GM23338 (cell line): ENCODE measurements at regions not wholly inside any gene's neighbourhood (a gene's known extent, or its start where the extent isn't known, plus 50 kb on each side); places are given as distances from the start of the nearest gene placed in this dataset.

Source experiments
- ATAC-seq: fragments of 200-7000 bp; cut with Tn5 transposase; 3 replicates; pipeline ENCODE4 v1.9.1; 2020
- DNase-seq: peaks from one replicate; pipeline ENCODE4 v3.0.0-alpha.2; 2015; ENCODE audit warnings: low spot score
- H2AFZ ChIP-seq: fragments of 200-600 bp; sonication (generic); 2 replicates; pipeline ENCODE4 v1.8.0; 2016; ENCODE audit warnings: antibody characterized with exemption, mild to moderate bottlenecking, moderate library complexity
- H3F3A ChIP-seq: fragments of 200-600 bp; sonication (generic); replicated peaks from 2 replicates; pipeline ENCODE4 v1.8.0; 2017; ENCODE audit warnings: antibody characterized with exemption, mixed run types, low read depth
- H3K27ac ChIP-seq: fragments of 200-600 bp; sonication (generic); 2 replicates; pipeline ENCODE4 v1.6.1; 2016; ENCODE audit warnings: low read depth
- H3K27me3 ChIP-seq: fragments of 200-600 bp; sonication (generic); 2 replicates; pipeline ENCODE4 v1.8.0; 2016; ENCODE audit warnings: mild to moderate bottlenecking, mixed run types, moderate library complexity; ENCODE audit not compliant: insufficient read depth
- H3K36me3 ChIP-seq: fragments of 200-600 bp; sonication (generic); 2 replicates; pipeline ENCODE4 v1.8.0; 2016; ENCODE audit warnings: mild to moderate bottlenecking; ENCODE audit not compliant: insufficient read depth
- H3K4me1 ChIP-seq: fragments of 200-600 bp; sonication (generic); 2 replicates; pipeline ENCODE4 v1.8.0; 2016; ENCODE audit warnings: mild to moderate bottlenecking, moderate library complexity; ENCODE audit not compliant: insufficient read depth
- H3K4me2 ChIP-seq: fragments of 200-600 bp; sonication (generic); 2 replicates; pipeline ENCODE4 v1.7.1; 2017; ENCODE audit warnings: mixed run types
- H3K4me3 ChIP-seq: fragments of 200-600 bp; sonication (generic); 2 replicates; pipeline ENCODE4 v1.6.1; 2016; ENCODE audit warnings: mixed run types
- H3K79me2 ChIP-seq: fragments of 200-600 bp; sonication (generic); replicated peaks from 2 replicates; pipeline ENCODE4 v1.8.0; 2017; ENCODE audit warnings: mild to moderate bottlenecking; ENCODE audit not compliant: insufficient read depth
- H3K9me2 ChIP-seq: fragments of 200-600 bp; sonication (generic); 2 replicates; pipeline ENCODE4 v1.8.0; 2017; ENCODE audit not compliant: insufficient read depth
- H4K20me1 ChIP-seq: fragments of 200-600 bp; sonication (generic); replicated peaks from 2 replicates; pipeline ENCODE4 v1.8.0; 2017; ENCODE audit warnings: mild to moderate bottlenecking; ENCODE audit not compliant: insufficient read depth
- H3K27ac Mint-ChIP-seq: 2 replicates; pipeline ENCODE4 v1.8.0; 2020; ENCODE audit warnings: inconsistent platforms, mild to moderate bottlenecking, moderate library complexity, mixed read lengths
- H3K27me3 Mint-ChIP-seq: 3 replicates; pipeline ENCODE4 v1.8.0; 2022; ENCODE audit warnings: low read depth, mild to moderate bottlenecking, moderate library complexity, mixed read lengths, inconsistent platforms; ENCODE audit not compliant: insufficient read depth, poor library complexity
- H3K36me3 Mint-ChIP-seq: 3 replicates; pipeline ENCODE4 v1.8.0; 2021; ENCODE audit warnings: low read depth, mild to moderate bottlenecking, inconsistent platforms, moderate library complexity, mixed read lengths
- H3K4me1 Mint-ChIP-seq: 3 replicates; pipeline ENCODE4 v1.8.0; 2020; ENCODE audit warnings: mild to moderate bottlenecking, inconsistent platforms, mixed read lengths
- H3K4me3 Mint-ChIP-seq: 3 replicates; pipeline ENCODE4 v1.8.0; 2021; ENCODE audit warnings: moderate library complexity, mild to moderate bottlenecking, inconsistent platforms, mixed read lengths
- H3K9me3 Mint-ChIP-seq: 3 replicates; pipeline ENCODE4 v1.8.0; 2020; ENCODE audit warnings: moderate library complexity, mild to moderate bottlenecking, inconsistent platforms, mixed read lengths
- CREB1 ChIP-seq: fragments of 250-450 bp; sonication (Bioruptor Pico); IDR thresholded peaks from 2 replicates; pipeline ENCODE4 v1.5.0; 2020; ENCODE audit warnings: low read depth, mild to moderate bottlenecking, moderate library complexity
- EZH2 ChIP-seq: fragments of 200-600 bp; sonication (generic); IDR thresholded peaks from one replicate; pipeline ENCODE4 v1.8.0; 2017; ENCODE audit warnings: antibody characterized with exemption, mild to moderate bottlenecking, low read depth; ENCODE audit not compliant: unreplicated experiment
- JUNB ChIP-seq: IDR thresholded peaks from one replicate; pipeline ENCODE4 v1.6.1; 2016; ENCODE audit warnings: antibody characterized with exemption; ENCODE audit not compliant: unreplicated experiment
- NANOG ChIP-seq: IDR thresholded peaks from 2 replicates; pipeline ENCODE4 v1.6.1; 2016; ENCODE audit warnings: antibody characterized with exemption, borderline replicate concordance
- POLR2AphosphoS5 ChIP-seq: IDR thresholded peaks from 2 replicates; pipeline ENCODE4 v1.6.1; 2016; ENCODE audit warnings: antibody characterized with exemption, low read depth
- STAT1 ChIP-seq: IDR thresholded peaks from one replicate; pipeline ENCODE4 v1.6.1; 2016; ENCODE audit warnings: antibody characterized with exemption; ENCODE audit not compliant: unreplicated experiment
- ZNF462 ChIP-seq: fragments of 250-450 bp; sonication (Bioruptor Pico); IDR thresholded peaks from 2 replicates; pipeline ENCODE4 v1.5.0; 2020; ENCODE audit warnings: mild to moderate bottlenecking, moderate library complexity
- TF ChIP-seq, protein P1 (sequence below): IDR thresholded peaks from 2 replicates; pipeline ENCODE4 v1.6.1; 2016; ENCODE audit warnings: antibody characterized with exemption
- TF ChIP-seq, protein P2 (sequence below), 2 experiments: fragments of 200-600 bp in 1 of 2; sonication (generic) in 1 of 2; conservative IDR thresholded peaks; 2 replicates each; pipeline versions ENCODE4 v1.5.1 to v1.6.1; 2016 to 2017; ENCODE audit warnings: antibody characterized with exemption in 2 of 2, low read depth in 2 of 2, mild to moderate bottlenecking in 2 of 2, moderate library complexity in 1 of 2

DNA sequence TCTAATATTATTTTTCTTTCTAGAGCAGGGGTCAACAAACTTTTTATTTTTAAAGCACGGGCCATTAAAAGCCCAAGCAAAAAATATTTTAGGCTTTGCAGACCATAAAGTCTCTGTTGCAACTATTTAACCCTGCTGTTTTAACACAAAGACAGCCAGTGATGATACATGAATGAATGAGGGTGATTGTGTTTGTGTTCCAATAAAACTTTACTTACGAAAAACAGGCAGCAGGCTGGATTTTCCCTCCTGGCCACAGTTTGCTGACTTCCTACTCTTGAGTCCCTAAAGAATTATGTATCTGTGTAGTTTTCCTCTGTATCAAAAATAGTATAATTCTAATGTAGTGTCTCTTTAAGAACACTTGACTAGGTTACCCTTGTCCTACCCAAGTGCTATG, 402.0 kb downstream of the ADCYAP1 start (continued):
- TF ChIP-seq, protein P1, sequence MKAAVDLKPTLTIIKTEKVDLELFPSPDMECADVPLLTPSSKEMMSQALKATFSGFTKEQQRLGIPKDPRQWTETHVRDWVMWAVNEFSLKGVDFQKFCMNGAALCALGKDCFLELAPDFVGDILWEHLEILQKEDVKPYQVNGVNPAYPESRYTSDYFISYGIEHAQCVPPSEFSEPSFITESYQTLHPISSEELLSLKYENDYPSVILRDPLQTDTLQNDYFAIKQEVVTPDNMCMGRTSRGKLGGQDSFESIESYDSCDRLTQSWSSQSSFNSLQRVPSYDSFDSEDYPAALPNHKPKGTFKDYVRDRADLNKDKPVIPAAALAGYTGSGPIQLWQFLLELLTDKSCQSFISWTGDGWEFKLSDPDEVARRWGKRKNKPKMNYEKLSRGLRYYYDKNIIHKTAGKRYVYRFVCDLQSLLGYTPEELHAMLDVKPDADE, result no peak
- no peak for TF ChIP-seq STAT1

DNA sequence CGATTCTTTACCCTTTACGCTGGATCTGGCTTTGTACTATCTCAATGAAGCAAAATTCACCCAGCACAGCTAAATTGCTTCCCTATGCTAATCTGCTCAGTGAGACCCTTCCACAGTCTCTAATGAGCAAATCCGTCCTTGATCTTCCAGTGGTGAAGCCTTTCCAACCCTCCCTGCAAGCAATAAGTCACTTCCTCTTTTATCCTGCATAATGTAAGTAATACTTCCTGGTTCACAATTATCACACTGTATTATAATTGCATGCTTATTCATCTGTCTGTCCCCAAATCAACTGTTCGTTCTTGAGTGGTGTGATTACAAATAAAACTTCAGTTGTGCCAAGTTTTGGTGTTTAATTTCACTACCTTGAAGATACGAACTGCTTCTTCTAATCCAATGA, 404.0 kb downstream of the ADCYAP1 start:
- Histone ChIP-seq H3K79me2 (no peaks in the 10 kb centered on the region), H3F3A (no peaks in the 10 kb centered on the region), H3K4me3 (no peak overlapping the region), H3K9me2 (no peaks in the 10 kb centered on the region), H3K27me3 (no peaks in the 10 kb centered on the region), H3K4me1 (no peaks in the 10 kb centered on the region), H2AFZ (no peak overlapping the region), H3K36me3 (no peaks in the 10 kb centered on the region), H3K27ac (no peak overlapping the region), H4K20me1 (no peaks in the 10 kb centered on the region), H3K4me2 (no peak overlapping the region)
- no peak for DNase-seq
- peaks cover 2% of the 10 kb centered on the region for H3K27me3 Mint-ChIP-seq
- ATAC-seq, result no peak
- no peak overlapping the region for H3K4me3 Mint-ChIP-seq
- no peaks in the 10 kb centered on the region; the same call in 2 of the 3 replicates for H3K4me1 Mint-ChIP-seq
- no peaks in the 10 kb centered on the region for H3K36me3 Mint-ChIP-seq
- no peaks in the 10 kb centered on the region for H3K9me3 Mint-ChIP-seq
- H3K27ac Mint-ChIP-seq, result no peak overlapping the region
- TF ChIP-seq JUNB, result no peak
- no peak for TF ChIP-seq STAT1
- no peak for TF ChIP-seq CREB1

- Histone ChIP-seq H3K4me2 (no peak overlapping the region), H3K4me1 (no peaks in the 10 kb centered on the region)
- H3K9me3 Mint-ChIP-seq, result no peaks in the 10 kb centered on the region
- TF ChIP-seq NANOG, result no peak
- TF ChIP-seq ZNF462, result no peak
- no peak for TF ChIP-seq POLR2AphosphoS5
- no peak for TF ChIP-seq JUNB
- no peak for TF ChIP-seq CREB1
- TF ChIP-seq, protein P2, sequence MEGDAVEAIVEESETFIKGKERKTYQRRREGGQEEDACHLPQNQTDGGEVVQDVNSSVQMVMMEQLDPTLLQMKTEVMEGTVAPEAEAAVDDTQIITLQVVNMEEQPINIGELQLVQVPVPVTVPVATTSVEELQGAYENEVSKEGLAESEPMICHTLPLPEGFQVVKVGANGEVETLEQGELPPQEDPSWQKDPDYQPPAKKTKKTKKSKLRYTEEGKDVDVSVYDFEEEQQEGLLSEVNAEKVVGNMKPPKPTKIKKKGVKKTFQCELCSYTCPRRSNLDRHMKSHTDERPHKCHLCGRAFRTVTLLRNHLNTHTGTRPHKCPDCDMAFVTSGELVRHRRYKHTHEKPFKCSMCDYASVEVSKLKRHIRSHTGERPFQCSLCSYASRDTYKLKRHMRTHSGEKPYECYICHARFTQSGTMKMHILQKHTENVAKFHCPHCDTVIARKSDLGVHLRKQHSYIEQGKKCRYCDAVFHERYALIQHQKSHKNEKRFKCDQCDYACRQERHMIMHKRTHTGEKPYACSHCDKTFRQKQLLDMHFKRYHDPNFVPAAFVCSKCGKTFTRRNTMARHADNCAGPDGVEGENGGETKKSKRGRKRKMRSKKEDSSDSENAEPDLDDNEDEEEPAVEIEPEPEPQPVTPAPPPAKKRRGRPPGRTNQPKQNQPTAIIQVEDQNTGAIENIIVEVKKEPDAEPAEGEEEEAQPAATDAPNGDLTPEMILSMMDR (conservative IDR thresholded peaks at IDR 0.05; ENCODE audit: low read depth in 2 of 2), result no peak
- no peak for TF ChIP-seq EZH2
Measured at GRCh38 chr18:1311376-1311775, 406.7 kb downstream of the ADCYAP1 start.

More at GRCh38 chr18:1311376-1311775, 406.7 kb downstream of the ADCYAP1 start:
- H3K4me3 ChIP-seq, result no peak overlapping the region
- H3K36me3 Mint-ChIP-seq, result no peaks in the 10 kb centered on the region
- DNase-seq (no peak), ATAC-seq (no peak)
- H3K27ac ChIP-seq, result no peak overlapping the region
- H3K27me3 Mint-ChIP-seq, result no peaks in the 10 kb centered on the region
- no peaks in the 10 kb centered on the region for H3K79me2 ChIP-seq
- H4K20me1 ChIP-seq, result no peaks in the 10 kb centered on the region
- H2AFZ ChIP-seq, result no peak overlapping the region
- no peaks in the 10 kb centered on the region for H3K27me3 ChIP-seq
- H3K4me3 Mint-ChIP-seq, result no peak overlapping the region
- H3K4me1 Mint-ChIP-seq, result no peaks in the 10 kb centered on the region
- no peaks in the 10 kb centered on the region for H3K9me2 ChIP-seq
- no peak overlapping the region for H3K27ac Mint-ChIP-seq
- H3K36me3 ChIP-seq, result no peaks in the 10 kb centered on the region
- no peaks in the 10 kb centered on the region for H3F3A ChIP-seq
